DMS 273 (cell line): ENCODE measurements at regions not wholly inside any gene's neighbourhood (a gene's known extent, or its start where the extent isn't known, plus 50 kb on each side); places are given as distances from the start of the nearest gene placed in this dataset.
"Not testable (repeated sequence)": the region's sequence is repeated elsewhere in the genome, so short reads cannot be mapped to it uniquely, and the experiment has no call there.

Experiments used
- DNase-seq: peaks from one replicate; lab custom pipeline; 2025; ENCODE audit not compliant: unreplicated experiment; lab: John Stamatoyannopoulos, UW

GRCh38 chr11:81602508-81602907, 1131.2 kb downstream of the FAM181B start:
- no peak for DNase-seq

GRCh38 chr11:81596704-81597103, 1137.0 kb downstream of the FAM181B start:
- DNase-seq = no peak

- no peak for DNase-seq
Observed at GRCh38 chr11:81585390-81585933, 1148.2 kb downstream of the FAM181B start.

- DNase-seq = no peak
Observed at GRCh38 chr11:81579339-81579738, 1154.3 kb downstream of the FAM181B start.

- no peak for DNase-seq
Observed at GRCh38 chr11:81578571-81578970, 1155.1 kb downstream of the FAM181B start.

- no peak for DNase-seq
Observed at GRCh38 chr11:81574301-81574700, 1159.4 kb downstream of the FAM181B start.

- no peak for DNase-seq
Observed at GRCh38 chr11:81573367-81573766, 1160.3 kb downstream of the FAM181B start.

GRCh38 chr11:81570669-81571068, 1163.0 kb downstream of the FAM181B start:
- DNase-seq = no peak

- DNase-seq = no peak
Observed at GRCh38 chr11:81569999-81570398, 1163.7 kb downstream of the FAM181B start.

GRCh38 chr11:81568918-81569317, 1164.7 kb downstream of the FAM181B start:
- no peak for DNase-seq

- no peak for DNase-seq
Observed at GRCh38 chr11:81548123-81548522, 1185.5 kb downstream of the FAM181B start.

GRCh38 chr11:81539806-81540205, 1193.9 kb downstream of the FAM181B start:
- not testable (repeated sequence) for DNase-seq

GRCh38 chr11:81515566-81515965, 1218.1 kb downstream of the FAM181B start:
- DNase-seq = no peak

GRCh38 chr11:81497202-81497804, 1236.4 kb downstream of the FAM181B start:
- DNase-seq = peak; percentile 49

GRCh38 chr11:81496601-81497000, 1237.1 kb downstream of the FAM181B start:
- DNase-seq = no peak

GRCh38 chr11:81495699-81496292, 1237.9 kb downstream of the FAM181B start:
- DNase-seq = no peak

GRCh38 chr11:81494431-81494830, 1239.2 kb downstream of the FAM181B start:
- DNase-seq = no peak

- no peak for DNase-seq
Observed at GRCh38 chr11:81492923-81493445, 1240.7 kb downstream of the FAM181B start.

- DNase-seq = no peak
Observed at GRCh38 chr11:81487109-81487508, 1246.6 kb downstream of the FAM181B start.

- DNase-seq = no peak
Observed at GRCh38 chr11:81484196-81484595, 1249.5 kb downstream of the FAM181B start.

- DNase-seq = no peak
Observed at GRCh38 chr11:81477277-81477676, 1256.4 kb downstream of the FAM181B start.

- DNase-seq = no peak
Observed at GRCh38 chr11:81476345-81476744, 1257.3 kb downstream of the FAM181B start.
